Activated CD8-positive, alpha-beta T cell treated with anti-CD3 and anti-CD28 coated beads for 36 hours (primary cell): ENCODE measurements at regions not wholly inside any gene's neighbourhood (a gene's known extent, or its start where the extent isn't known, plus 50 kb on each side); places are given as distances from the start of the nearest gene placed in this dataset.

Source experiments
- ATAC-seq: fragments of 200-7000 bp; cut with Tn5 transposase; one replicate; pipeline ENCODE4 v1.10.0; 2021; ENCODE audit warnings: mild to moderate bottlenecking, moderate library complexity
- CTCF ChIA-PET: fragments of 350-600 bp; sonication (Branson Sonifier 250); formaldehyde crosslinking; loops from one replicate; lab custom pipeline; 2021; ENCODE audit warnings: antibody characterized with exemption; lab: Charles Lee
- POLR2A ChIA-PET: fragments of 350-600 bp; sonication (Branson Sonifier 250); formaldehyde crosslinking; loops from one replicate; lab custom pipeline; 2021; ENCODE audit warnings: antibody characterized with exemption; lab: Charles Lee
- DNase-seq: peaks from one replicate; pipeline ENCODE4 v3.0.0-alpha.2; 2020
- H3K27ac Mint-ChIP-seq: one replicate; pipeline ENCODE4 v1.8.0; 2021; ENCODE audit warnings: mild to moderate bottlenecking, mixed read lengths
- H3K27me3 Mint-ChIP-seq: one replicate; pipeline ENCODE4 v1.8.0; 2021; ENCODE audit warnings: mixed read lengths
- H3K36me3 Mint-ChIP-seq: one replicate; pipeline ENCODE4 v1.8.0; 2021; ENCODE audit warnings: low read depth, mixed read lengths
- H3K4me1 Mint-ChIP-seq: one replicate; pipeline ENCODE4 v1.8.0; 2021; ENCODE audit warnings: low read depth, mixed read lengths
- H3K4me3 Mint-ChIP-seq: one replicate; pipeline ENCODE4 v1.8.0; 2021; ENCODE audit warnings: mild to moderate bottlenecking, moderate library complexity, mixed read lengths
- H3K9me3 Mint-ChIP-seq: one replicate; pipeline ENCODE4 v1.8.0; 2021; ENCODE audit warnings: mixed read lengths
- CTCF ChIP-seq: fragments of 200-600 bp; IDR thresholded peaks from one replicate; pipeline ENCODE4 v1.8.0; 2022; ENCODE audit warnings: antibody characterized with exemption, mild to moderate bottlenecking
- intact Hi-C: fragments of 100-400 bp; cut with micrococcal nuclease; formaldehyde crosslinking; loops from one replicate; pipeline ENCODE4 v1.10.0; 2022

DNA sequence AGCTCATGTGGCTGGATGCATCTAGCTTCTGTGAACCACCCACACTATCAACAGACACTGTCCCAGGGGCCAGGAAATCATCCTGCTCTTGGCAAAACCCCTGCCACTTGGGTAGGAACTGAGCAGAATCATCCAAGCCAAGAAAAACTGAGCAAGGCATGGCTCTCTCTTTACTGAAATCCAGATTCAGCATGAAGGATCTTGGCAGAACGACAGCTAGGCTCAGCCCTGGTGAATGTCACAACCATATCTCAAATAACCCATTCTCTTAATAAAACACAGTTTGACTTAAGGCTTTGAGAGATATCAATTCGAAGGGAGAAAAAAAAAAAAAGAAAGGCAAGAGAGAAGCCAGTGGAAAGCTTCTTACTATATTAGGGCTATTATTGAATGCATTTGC, 72.2 kb downstream of the MAF start:
- Mint-ChIP-seq H3K4me1 (no peaks in the 10 kb centered on the region), H3K36me3 (no peaks in the 10 kb centered on the region), H3K9me3 (no peaks in the 10 kb centered on the region), H3K27ac (no peak overlapping the region), H3K4me3 (no peak overlapping the region), H3K27me3 (peaks cover 2% of the 10 kb centered on the region)
- ATAC-seq (no peak), DNase-seq (no peak)
- POLR2A ChIA-PET: no interaction called here
- CTCF ChIA-PET: no interaction called here
- intact Hi-C loops: no loop called here
- no peak for TF ChIP-seq CTCF

GRCh38 chr16:79523971-79524370, 76.6 kb downstream of the MAF start:
- TF ChIP-seq CTCF: no peak
- Mint-ChIP-seq H3K4me1 (peaks cover 4% of the 10 kb centered on the region), H3K4me3 (no peak overlapping the region), H3K27ac (no peak overlapping the region), H3K36me3 (no peaks in the 10 kb centered on the region), H3K27me3 (peaks cover 19% of the 10 kb centered on the region), H3K9me3 (no peaks in the 10 kb centered on the region)
- ChIA-PET POLR2A (no interaction called here), CTCF (no interaction called here)
- DNase-seq: no peak
- no peak for ATAC-seq
- intact Hi-C loops: no loop called here

DNA sequence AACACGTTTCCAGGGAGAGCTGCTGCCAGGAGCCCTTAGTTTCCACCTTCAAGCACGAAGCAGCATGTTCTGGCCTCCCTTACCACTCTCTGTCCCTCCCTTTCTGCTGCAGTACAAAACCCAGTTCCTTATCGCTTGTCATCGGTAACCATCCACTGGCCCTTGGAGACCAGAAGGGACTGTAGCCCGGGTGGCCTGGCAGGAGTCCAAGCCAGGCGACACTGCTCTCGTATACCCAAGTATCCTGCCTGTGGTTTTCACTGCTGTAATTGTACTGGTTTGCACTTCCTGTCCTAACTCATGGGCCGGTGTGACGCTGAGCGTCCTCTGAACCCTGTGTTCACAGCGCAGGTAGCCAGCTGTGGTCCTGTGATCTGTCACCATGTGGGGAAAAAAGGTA, 81.1 kb downstream of the MAF start:
- H3K9me3 Mint-ChIP-seq: no peaks in the 10 kb centered on the region
- H3K27ac Mint-ChIP-seq: no peak overlapping the region
- no peaks in the 10 kb centered on the region for H3K36me3 Mint-ChIP-seq
- peaks cover 4% of the 10 kb centered on the region for H3K4me1 Mint-ChIP-seq
- no peak for TF ChIP-seq CTCF
- peak; percentile 4 for DNase-seq
- intact Hi-C loops: no loop called here
- H3K4me3 Mint-ChIP-seq: no peak overlapping the region
- ChIA-PET POLR2A (no interaction called here), CTCF (no interaction called here)
- no peak for ATAC-seq
- peaks cover 23% of the 10 kb centered on the region for H3K27me3 Mint-ChIP-seq

DNA sequence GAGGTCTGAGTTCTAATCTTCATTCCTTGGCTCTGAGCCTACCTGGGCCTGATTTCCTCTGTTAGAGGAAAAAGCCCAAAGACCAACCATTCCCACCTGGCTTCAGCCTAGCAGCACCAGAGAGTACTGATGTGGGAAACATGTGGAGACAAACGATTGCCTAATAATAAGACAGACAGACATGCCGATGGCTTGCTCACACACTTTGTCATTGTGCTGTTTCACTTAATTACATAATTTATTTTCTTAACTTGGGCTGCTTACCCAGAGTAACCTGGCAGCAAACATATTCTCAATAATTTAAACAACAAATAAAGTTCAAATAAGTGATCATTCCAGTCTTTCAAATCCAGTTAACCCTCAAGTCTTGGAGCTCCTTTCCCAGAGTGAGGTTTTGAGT, 83.4 kb downstream of the MAF start:
- ATAC-seq (no peak), DNase-seq (no peak)
- TF ChIP-seq CTCF: no peak
- Mint-ChIP-seq H3K4me3 (no peak overlapping the region), H3K4me1 (peaks cover 4% of the 10 kb centered on the region), H3K9me3 (no peaks in the 10 kb centered on the region), H3K27me3 (peaks cover 24% of the 10 kb centered on the region), H3K36me3 (no peaks in the 10 kb centered on the region), H3K27ac (no peak overlapping the region)
- ChIA-PET POLR2A (no interaction called here), CTCF (no interaction called here)
- intact Hi-C loops: no loop called here

DNA sequence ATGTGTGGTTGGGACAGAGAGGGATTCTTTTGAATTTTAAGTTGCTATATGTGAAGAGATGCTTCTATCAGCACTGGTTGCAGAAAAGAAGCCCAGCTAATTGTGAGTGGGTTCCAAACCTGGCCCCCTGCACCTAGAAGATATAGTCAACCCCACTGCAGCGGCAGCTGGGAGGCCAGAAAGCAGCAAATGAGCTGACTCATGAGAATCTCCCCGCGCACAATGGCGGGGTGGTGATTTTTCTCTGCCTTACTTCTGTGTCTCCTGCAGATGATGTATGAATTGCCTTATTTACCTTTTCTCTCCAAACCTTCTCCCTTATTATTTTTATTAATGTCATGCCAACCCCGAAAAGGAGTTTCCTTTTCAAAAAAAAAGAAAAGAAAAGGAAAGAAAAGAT, 89.7 kb downstream of the MAF start:
- H3K4me1 Mint-ChIP-seq: no peaks in the 10 kb centered on the region
- H3K27me3 Mint-ChIP-seq: peaks cover 1% of the 10 kb centered on the region
- H3K27ac Mint-ChIP-seq: no peak overlapping the region
- H3K36me3 Mint-ChIP-seq: no peaks in the 10 kb centered on the region
- no peak for ATAC-seq
- no peak for TF ChIP-seq CTCF
- ChIA-PET POLR2A (no interaction called here), CTCF (no interaction called here)
- no peaks in the 10 kb centered on the region for H3K9me3 Mint-ChIP-seq
- intact Hi-C loops: no loop called here
- no peak overlapping the region for H3K4me3 Mint-ChIP-seq
- DNase-seq: no peak
